SU-DHL-6 (cell line): ENCODE measurements at regions not wholly inside any gene's neighbourhood (a gene's known extent, or its start where the extent isn't known, plus 50 kb on each side); places are given as distances from the start of the nearest gene placed in this dataset.

ENCODE experiments used
- EZH2phosphoT487 ChIP-seq: fragments of 200-600 bp; sonication (generic), shearing (Covaris generic); conservative IDR thresholded peaks from 2 replicates; pipeline ENCODE4 v1.6.1; 2018; ENCODE audit warnings: mild to moderate bottlenecking, antibody characterized with exemption, low read length, moderate library complexity, mixed read lengths
- TF ChIP-seq, protein P1 (sequence below): fragments of 200-600 bp; sonication (generic); IDR thresholded peaks from one replicate; pipeline ENCODE4 v1.5.1; 2017; ENCODE audit warnings: antibody characterized with exemption, mild to moderate bottlenecking, low read length, moderate library complexity; ENCODE audit not compliant: insufficient read depth, poor library complexity, severe bottlenecking

DNA sequence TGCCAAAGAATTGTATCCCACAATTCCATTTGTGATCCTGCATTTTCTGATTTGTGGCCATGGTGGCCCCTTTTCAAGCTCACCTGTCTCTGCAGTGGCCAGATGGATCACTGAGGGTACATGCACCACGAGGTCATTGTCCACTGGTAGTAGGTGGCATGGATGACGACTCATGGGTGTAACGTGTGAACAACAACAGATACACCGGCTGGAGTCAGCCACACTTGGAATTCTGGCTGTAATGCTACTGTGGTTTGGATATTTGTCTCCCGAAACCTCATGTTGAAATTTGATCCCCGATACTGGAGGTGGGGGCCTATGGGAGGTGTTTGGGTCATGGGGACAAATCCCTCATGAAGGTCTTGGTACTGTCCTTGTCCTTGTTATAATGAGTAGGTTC, 102.2 kb upstream of the TAF1B start:
- TF ChIP-seq, protein P1, sequence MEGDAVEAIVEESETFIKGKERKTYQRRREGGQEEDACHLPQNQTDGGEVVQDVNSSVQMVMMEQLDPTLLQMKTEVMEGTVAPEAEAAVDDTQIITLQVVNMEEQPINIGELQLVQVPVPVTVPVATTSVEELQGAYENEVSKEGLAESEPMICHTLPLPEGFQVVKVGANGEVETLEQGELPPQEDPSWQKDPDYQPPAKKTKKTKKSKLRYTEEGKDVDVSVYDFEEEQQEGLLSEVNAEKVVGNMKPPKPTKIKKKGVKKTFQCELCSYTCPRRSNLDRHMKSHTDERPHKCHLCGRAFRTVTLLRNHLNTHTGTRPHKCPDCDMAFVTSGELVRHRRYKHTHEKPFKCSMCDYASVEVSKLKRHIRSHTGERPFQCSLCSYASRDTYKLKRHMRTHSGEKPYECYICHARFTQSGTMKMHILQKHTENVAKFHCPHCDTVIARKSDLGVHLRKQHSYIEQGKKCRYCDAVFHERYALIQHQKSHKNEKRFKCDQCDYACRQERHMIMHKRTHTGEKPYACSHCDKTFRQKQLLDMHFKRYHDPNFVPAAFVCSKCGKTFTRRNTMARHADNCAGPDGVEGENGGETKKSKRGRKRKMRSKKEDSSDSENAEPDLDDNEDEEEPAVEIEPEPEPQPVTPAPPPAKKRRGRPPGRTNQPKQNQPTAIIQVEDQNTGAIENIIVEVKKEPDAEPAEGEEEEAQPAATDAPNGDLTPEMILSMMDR: no peak
- no peak for TF ChIP-seq EZH2phosphoT487
